Tibial nerve (tissue), 4 donors: ENCODE measurements at regions not wholly inside any gene's neighbourhood (a gene's known extent, or its start where the extent isn't known, plus 50 kb on each side); places are given as distances from the start of the nearest gene placed in this dataset.

Experiments
- CTCF ChIP-seq, 5 experiments: fragments of 200-600 bp in 3 of 5; fragments of 450-650 bp in 2 of 5; sonication (generic) in 3 of 5; IDR thresholded peaks; one replicate each; pipeline ENCODE4 v1.5.1; 2016 to 2019; ENCODE audit warnings: antibody characterized with exemption in 5 of 5, mild to moderate bottlenecking in 3 of 5, moderate library complexity in 2 of 5
- EP300 ChIP-seq, 2 donors: sonication (generic); formaldehyde crosslinking; IDR thresholded peaks; one replicate each; pipeline ENCODE4 v1.6.1; 2017; ENCODE audit warnings: antibody characterized with exemption in 2 of 2, mild to moderate bottlenecking in 1 of 2
- POLR2A ChIP-seq, 2 donors: fragments of 450-650 bp; IDR thresholded peaks; one replicate each; pipeline ENCODE4 v1.6.1; 2017; ENCODE audit warnings: antibody characterized with exemption in 2 of 2, mild to moderate bottlenecking in 2 of 2, moderate library complexity in 2 of 2

GRCh38 chr5:118486647-118487225 lies 501.6 kb downstream of the DTWD2 start:
- TF ChIP-seq CTCF (IDR thresholded peaks at IDR 0.05), result no peak
- no peak for TF ChIP-seq EP300 (IDR thresholded peaks at IDR 0.05)
- TF ChIP-seq POLR2A (IDR thresholded peaks at IDR 0.05), result no peak
